ENCODE measurements at regions not wholly inside any gene's neighbourhood (a gene's known extent, or its start where the extent isn't known, plus 50 kb on each side); places are given as distances from the start of the nearest gene placed in this dataset.

DNA sequence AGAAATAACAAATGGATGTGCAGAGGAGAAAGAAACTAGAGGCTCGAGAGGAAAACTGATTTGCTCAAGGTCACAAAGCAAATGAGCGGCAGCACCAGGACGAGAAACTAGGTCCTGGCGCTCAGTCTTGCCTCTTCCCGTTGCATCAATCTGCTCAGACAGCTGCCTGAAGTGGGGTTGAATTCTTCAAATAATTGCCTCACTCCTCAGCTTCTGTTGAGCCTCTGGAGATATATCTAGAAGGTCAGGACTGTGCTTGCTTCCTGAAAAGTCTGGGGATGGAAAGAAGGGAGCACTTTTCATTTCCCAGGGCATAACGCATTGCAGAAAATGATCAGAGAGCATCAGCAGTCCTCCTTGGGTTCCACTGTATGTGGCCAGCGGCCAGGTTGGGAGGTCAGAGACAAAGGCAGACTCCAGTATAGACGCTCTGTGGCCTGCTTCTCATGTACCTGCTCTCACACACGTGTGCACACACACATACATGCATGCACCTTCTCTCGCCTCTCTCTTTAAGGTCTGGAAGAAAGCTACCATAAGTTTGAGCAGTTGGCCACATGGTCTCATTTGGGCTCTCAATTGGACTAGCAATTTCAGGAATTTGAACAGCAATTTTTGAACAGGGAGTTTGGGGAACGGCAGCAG is 83.7 kb upstream of the DUSP5 start (continued):
- TF ChIP-seq SMAD1 (IDR thresholded peaks at IDR 0.05; ENCODE audit: low read depth, partially characterized antibody), result no peak

- H3K4me3 ChIP-seq, result no peak overlapping the region
- POLR2A ChIA-PET, result interaction anchor here (0.6 to 11.9 kb wide), 15 partner anchors 11 to 87 kb away, joined by 3 to 117 read pairs (median 5); no protein-coding TSS in a partner anchor
- H3K79me2 ChIP-seq (ENCODE audit: control insufficient read depth, insufficient read depth, low read length), result no peaks in the 10 kb centered on the region
- H3K9me3 ChIP-seq (replicated peaks; ENCODE audit: control insufficient read depth, insufficient read depth, low read length), result peaks cover 2% of the 10 kb centered on the region; the same call in 1 of the 3 replicates
- peak; percentile 99 for DNase-seq (ENCODE audit: low read depth, low spot score)
- peak overlapping the region; percentile 83 for H3K4me2 ChIP-seq (ENCODE audit: control insufficient read depth, insufficient read depth)
- peak overlapping the region; percentile 93 for H3K27ac ChIP-seq (ENCODE audit: control insufficient read depth, insufficient read depth)
- H3K27me3 ChIP-seq (replicated peaks in 1 of 2; ENCODE audit: control insufficient read depth in 2 of 2, insufficient read depth in 2 of 2, low read length in 1 of 2), result no peaks in the 10 kb centered on the region
- peaks cover 69% of the 10 kb centered on the region for H3K4me1 ChIP-seq (ENCODE audit: control insufficient read depth, insufficient read depth, low read length)
- H4K20me1 ChIP-seq (ENCODE audit: control insufficient read depth, insufficient read depth), result no peaks in the 10 kb centered on the region
- in situ Hi-C loops (cut with MboI), result loop anchor here (5.0 kb wide), 1 partner anchor 57 kb away; no protein-coding TSS in a partner anchor
- peak; percentile 83 for ATAC-seq
- CTCF ChIA-PET, result interaction anchor here (0.6 to 8.7 kb wide), 8 partner anchors 18 to 95 kb away, joined by 3 to 124 read pairs (median 4); no protein-coding TSS in a partner anchor
- H2AFZ ChIP-seq (ENCODE audit: control insufficient read depth, low read depth, low read length), result peak overlapping the region; percentile 24
- no peaks in the 10 kb centered on the region for H3K36me3 ChIP-seq (ENCODE audit: control insufficient read depth in 2 of 2, insufficient read depth in 2 of 2, low read length in 1 of 2)
- peak; percentile 92 for FAIRE-seq
- RAD21 ChIA-PET (ENCODE audit: unreplicated experiment), result interaction anchor here (0.7 to 14.4 kb wide), 24 partner anchors 8 to 132 kb away, joined by 3 to 241 read pairs (median 4); partner anchors contain the start of gene DUSP5
- peak overlapping the region; percentile 60 for H3K9ac ChIP-seq (ENCODE audit: control insufficient read depth, insufficient read depth, low read length)
- BruUV-seq (replicated peaks), result TSS peak; percentile 67
- SMC1A ChIA-PET (ENCODE audit: uncharacterized antibody, unreplicated experiment), result interaction anchor here (0.6 to 13.3 kb wide), 24 partner anchors 11 to 184 kb away, joined by 3 to 283 read pairs (median 6); partner anchors contain the start of gene DUSP5
- 1% methylated on average over 10 of the region's 10 CpGs for WGBS (ENCODE audit: insufficient coverage, insufficient replicate concordance, low lambda C conversion rate, missing lambda C conversion rate)
- intact Hi-C loops (cut with micrococcal nuclease; ENCODE audit: unreplicated experiment), result loop anchor here (1.0 to 2.0 kb wide), 8 partner anchors 12 to 133 kb away; partner anchors contain the start of gene DUSP5
- TF ChIP-seq NFIC (IDR thresholded peaks at IDR 0.05; ENCODE audit: low read depth, low read length), result peak; percentile 98
- TF ChIP-seq PAX5 (IDR thresholded peaks at IDR 0.05; ENCODE audit: borderline replicate concordance, low read depth, low read length), result peak; percentile 95
- no peak for TF ChIP-seq SIX5 (IDR thresholded peaks at IDR 0.05; ENCODE audit: low read depth, low read length, severe bottlenecking)
- TF ChIP-seq RBBP5 (conservative IDR thresholded peaks at IDR 0.05), result no peak
- TF ChIP-seq NRF1 (conservative IDR thresholded peaks at IDR 0.05; ENCODE audit: low read depth, low read length), result no peak
- peak; percentile 92 for TF ChIP-seq KLF5 (IDR thresholded peaks at IDR 0.05; ENCODE audit: partially characterized antibody)
- TF ChIP-seq POLR2A (IDR thresholded peaks at IDR 0.05; ENCODE audit: low read depth, low read length), result peak; percentile 49; the same call in 1 of the 2 replicates
- TF ChIP-seq, protein P1, sequence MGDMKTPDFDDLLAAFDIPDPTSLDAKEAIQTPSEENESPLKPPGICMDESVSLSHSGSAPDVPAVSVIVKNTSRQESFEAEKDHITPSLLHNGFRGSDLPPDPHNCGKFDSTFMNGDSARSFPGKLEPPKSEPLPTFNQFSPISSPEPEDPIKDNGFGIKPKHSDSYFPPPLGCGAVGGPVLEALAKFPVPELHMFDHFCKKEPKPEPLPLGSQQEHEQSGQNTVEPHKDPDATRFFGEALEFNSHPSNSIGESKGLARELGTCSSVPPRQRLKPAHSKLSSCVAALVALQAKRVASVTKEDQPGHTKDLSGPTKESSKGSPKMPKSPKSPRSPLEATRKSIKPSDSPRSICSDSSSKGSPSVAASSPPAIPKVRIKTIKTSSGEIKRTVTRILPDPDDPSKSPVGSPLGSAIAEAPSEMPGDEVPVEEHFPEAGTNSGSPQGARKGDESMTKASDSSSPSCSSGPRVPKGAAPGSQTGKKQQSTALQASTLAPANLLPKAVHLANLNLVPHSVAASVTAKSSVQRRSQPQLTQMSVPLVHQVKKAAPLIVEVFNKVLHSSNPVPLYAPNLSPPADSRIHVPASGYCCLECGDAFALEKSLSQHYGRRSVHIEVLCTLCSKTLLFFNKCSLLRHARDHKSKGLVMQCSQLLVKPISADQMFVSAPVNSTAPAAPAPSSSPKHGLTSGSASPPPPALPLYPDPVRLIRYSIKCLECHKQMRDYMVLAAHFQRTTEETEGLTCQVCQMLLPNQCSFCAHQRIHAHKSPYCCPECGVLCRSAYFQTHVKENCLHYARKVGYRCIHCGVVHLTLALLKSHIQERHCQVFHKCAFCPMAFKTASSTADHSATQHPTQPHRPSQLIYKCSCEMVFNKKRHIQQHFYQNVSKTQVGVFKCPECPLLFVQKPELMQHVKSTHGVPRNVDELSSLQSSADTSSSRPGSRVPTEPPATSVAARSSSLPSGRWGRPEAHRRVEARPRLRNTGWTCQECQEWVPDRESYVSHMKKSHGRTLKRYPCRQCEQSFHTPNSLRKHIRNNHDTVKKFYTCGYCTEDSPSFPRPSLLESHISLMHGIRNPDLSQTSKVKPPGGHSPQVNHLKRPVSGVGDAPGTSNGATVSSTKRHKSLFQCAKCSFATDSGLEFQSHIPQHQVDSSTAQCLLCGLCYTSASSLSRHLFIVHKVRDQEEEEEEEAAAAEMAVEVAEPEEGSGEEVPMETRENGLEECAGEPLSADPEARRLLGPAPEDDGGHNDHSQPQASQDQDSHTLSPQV (IDR thresholded peaks at IDR 0.05), result peak; percentile 83; the same call in 1 of the 2 replicates
- TF ChIP-seq CHD4 (IDR thresholded peaks at IDR 0.05), result no peak
- TF ChIP-seq BCL11A (IDR thresholded peaks at IDR 0.05; ENCODE audit: low read depth, low read length), result peak; percentile 96
- no peak for TF ChIP-seq ELK1 (IDR thresholded peaks at IDR 0.05; ENCODE audit: low read depth, low read length)
- no peak for TF ChIP-seq MYB (IDR thresholded peaks at IDR 0.05; ENCODE audit: borderline replicate concordance, low read depth, low read length)
- TF ChIP-seq, protein P2, sequence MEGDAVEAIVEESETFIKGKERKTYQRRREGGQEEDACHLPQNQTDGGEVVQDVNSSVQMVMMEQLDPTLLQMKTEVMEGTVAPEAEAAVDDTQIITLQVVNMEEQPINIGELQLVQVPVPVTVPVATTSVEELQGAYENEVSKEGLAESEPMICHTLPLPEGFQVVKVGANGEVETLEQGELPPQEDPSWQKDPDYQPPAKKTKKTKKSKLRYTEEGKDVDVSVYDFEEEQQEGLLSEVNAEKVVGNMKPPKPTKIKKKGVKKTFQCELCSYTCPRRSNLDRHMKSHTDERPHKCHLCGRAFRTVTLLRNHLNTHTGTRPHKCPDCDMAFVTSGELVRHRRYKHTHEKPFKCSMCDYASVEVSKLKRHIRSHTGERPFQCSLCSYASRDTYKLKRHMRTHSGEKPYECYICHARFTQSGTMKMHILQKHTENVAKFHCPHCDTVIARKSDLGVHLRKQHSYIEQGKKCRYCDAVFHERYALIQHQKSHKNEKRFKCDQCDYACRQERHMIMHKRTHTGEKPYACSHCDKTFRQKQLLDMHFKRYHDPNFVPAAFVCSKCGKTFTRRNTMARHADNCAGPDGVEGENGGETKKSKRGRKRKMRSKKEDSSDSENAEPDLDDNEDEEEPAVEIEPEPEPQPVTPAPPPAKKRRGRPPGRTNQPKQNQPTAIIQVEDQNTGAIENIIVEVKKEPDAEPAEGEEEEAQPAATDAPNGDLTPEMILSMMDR (IDR thresholded peaks at IDR 0.05 in 2 of 3, conservative IDR thresholded peaks at IDR 0.05 in 1 of 3; ENCODE audit: control insufficient read depth in 2 of 3, extremely low read depth in 1 of 3, insufficient read depth in 1 of 3, low read depth in 3 of 3, low read length in 3 of 3), result no peak
Measured at GRCh38 chr10:110414548-110415309, 83.0 kb upstream of the DUSP5 start.
